ENCODE measurements at regions not wholly inside any gene's neighbourhood (a gene's known extent, or its start where the extent isn't known, plus 50 kb on each side); places are given as distances from the start of the nearest gene placed in this dataset.
"Not testable (repeated sequence)": the region's sequence is repeated elsewhere in the genome, so short reads cannot be mapped to it uniquely, and the experiment has no call there.

GRCh38 chr14:38605193-38606114 is 349.6 kb upstream of the CLEC14A start:
- FAIRE-seq (no peak), DNase-seq (ENCODE audit: insufficient read length, low spot score) (no peak)

DNA sequence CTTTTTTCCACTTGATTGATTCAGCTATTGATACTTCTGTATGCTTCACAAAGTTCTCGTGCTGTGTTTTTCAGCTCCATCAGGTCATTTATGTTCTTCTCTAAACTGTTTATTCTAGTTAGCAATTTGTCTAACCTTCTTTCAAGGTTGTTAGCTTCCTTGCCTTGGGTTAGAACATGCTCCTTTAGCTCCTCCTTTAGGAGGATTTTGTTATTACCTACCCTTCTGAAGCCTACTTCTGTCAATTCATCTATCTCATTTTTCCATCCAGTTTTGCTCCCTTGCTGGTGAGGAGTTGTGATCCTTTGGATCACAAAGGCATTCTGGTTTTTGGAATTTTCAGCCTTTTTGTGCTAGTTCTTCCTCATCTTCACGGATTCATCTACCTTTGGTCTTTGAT is 344.7 kb upstream of the CLEC14A start:
- not testable (repeated sequence) for FAIRE-seq; DNase-seq (ENCODE audit: insufficient read length, low spot score)

- FAIRE-seq (no peak), DNase-seq (ENCODE audit: insufficient read length, low spot score) (no peak)
Measured at GRCh38 chr14:38593476-38593875, 337.6 kb upstream of the CLEC14A start.

GRCh38 chr14:38592764-38593442 is 337.0 kb upstream of the CLEC14A start:
- FAIRE-seq = no peak
- no peak for DNase-seq (ENCODE audit: insufficient read length, low spot score)

DNA sequence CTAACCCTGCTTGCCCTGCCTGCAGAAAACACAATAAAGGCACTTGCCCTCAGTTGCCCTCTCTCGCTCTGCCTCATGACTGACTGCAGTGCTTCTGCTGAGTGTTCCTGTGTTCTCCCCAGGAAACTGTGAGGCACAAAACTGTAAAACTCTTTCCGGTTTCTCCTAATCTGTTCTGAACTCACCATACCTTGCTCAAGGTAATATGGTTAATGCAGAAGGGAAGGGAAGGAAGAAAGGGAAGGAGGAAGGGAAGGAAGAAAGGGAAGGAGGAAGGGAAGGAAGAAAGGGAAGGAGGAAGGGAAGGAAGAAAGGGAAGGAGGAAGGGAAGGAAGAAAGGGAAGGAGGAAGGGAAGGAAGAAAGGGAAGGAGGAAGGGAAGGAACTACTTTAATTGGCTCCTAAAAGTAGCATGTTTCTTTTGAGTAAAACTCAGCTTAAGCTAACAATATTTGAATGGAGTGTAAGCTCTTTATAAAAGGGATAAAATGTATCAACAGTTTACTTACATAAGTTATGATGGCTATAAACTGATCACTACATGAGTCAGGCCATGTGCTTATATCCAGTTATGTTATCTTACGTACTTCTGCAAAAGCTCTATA is 334.0 kb upstream of the CLEC14A start:
- DNase-seq (ENCODE audit: insufficient read length, low spot score) (no peak), FAIRE-seq (no peak)

DNA sequence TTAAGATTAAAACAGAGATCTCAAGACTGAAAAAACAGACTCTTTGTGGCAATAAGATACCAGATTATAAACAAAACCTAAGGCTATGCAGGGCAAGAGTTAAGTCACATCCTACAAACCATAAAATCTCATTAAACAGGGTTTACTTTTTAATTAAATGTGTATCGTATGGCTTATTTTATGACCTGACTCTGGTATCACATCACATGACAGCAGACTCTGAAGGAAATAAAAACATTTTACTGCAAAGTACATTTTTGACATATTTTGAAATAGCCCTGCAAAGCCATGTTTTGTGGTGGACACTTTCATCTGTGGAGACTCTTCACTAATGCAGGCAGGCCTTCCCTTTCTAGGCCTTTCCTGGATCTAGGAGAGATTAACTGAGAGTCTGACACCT is 327.6 kb upstream of the CLEC14A start:
- FAIRE-seq (no peak), DNase-seq (ENCODE audit: insufficient read length, low spot score) (no peak)

DNA sequence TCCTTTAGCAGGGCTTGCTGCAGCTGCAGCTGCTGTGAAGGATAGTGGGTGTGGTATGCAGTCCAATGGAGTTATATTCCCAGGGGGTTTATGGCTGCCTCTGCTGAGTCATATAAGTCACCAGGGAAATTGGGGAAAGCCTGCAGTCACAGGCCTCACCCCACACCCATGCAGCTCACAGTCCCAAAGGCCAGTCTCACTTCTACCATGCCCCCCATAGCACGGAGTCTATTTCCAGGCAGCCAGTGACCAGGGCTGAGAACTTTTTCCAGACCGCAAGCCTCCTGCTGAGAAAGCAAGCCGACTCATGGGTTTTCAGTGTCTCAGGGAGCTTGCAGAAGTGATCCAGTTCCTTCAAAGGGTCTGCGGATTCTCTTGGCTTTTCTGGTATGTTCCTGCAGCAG is 322.4 kb upstream of the CLEC14A start:
- FAIRE-seq (no peak), DNase-seq (ENCODE audit: insufficient read length, low spot score) (no peak)

- DNase-seq (ENCODE audit: insufficient read length, low spot score) (no peak), FAIRE-seq (no peak)
Measured at GRCh38 chr14:38567703-38568102, 311.8 kb upstream of the CLEC14A start.

- DNase-seq (ENCODE audit: insufficient read length, low spot score) (no peak), FAIRE-seq (no peak)
Measured at GRCh38 chr14:38561657-38562056, 305.8 kb upstream of the CLEC14A start.

GRCh38 chr14:38559711-38560110 is 303.8 kb upstream of the CLEC14A start:
- DNase-seq (ENCODE audit: insufficient read length, low spot score) = no peak
- FAIRE-seq = no peak

GRCh38 chr14:38557391-38557790 is 301.5 kb upstream of the CLEC14A start:
- not testable (repeated sequence) for FAIRE-seq; DNase-seq (ENCODE audit: insufficient read length, low spot score)

GRCh38 chr14:38556252-38556651 is 300.4 kb upstream of the CLEC14A start:
- DNase-seq (ENCODE audit: insufficient read length, low spot score) = no peak
- FAIRE-seq = no peak

- DNase-seq (ENCODE audit: insufficient read length, low spot score) = no peak
- no peak for FAIRE-seq
Measured at GRCh38 chr14:38554026-38554425, 298.1 kb upstream of the CLEC14A start.

- no peak for DNase-seq (ENCODE audit: insufficient read length, low spot score)
- no peak for FAIRE-seq
Measured at GRCh38 chr14:38553586-38553985, 297.7 kb upstream of the CLEC14A start.

DNA sequence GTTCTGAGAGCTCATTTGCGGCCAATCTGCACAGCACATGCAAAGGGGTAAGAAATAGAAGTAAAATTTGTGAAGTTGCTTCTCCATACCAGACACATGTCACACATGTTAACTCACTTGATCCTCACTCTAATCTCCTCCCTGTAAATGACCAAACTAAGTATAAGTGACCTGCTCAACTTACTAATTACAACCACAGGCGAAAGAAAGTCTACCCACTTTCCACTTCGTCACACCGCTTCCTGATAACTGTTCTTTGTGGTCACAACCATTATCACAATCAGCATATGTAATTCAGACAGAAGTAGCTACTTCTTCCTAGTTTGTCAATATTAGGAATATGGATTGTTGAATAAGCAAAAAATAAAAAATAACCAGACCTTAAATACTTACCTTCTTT is 293.7 kb upstream of the CLEC14A start:
- FAIRE-seq (no peak), DNase-seq (ENCODE audit: insufficient read length, low spot score) (no peak)

GRCh38 chr14:38547961-38548490 is 292.1 kb upstream of the CLEC14A start:
- FAIRE-seq (no peak), DNase-seq (ENCODE audit: insufficient read length, low spot score) (no peak)

DNA sequence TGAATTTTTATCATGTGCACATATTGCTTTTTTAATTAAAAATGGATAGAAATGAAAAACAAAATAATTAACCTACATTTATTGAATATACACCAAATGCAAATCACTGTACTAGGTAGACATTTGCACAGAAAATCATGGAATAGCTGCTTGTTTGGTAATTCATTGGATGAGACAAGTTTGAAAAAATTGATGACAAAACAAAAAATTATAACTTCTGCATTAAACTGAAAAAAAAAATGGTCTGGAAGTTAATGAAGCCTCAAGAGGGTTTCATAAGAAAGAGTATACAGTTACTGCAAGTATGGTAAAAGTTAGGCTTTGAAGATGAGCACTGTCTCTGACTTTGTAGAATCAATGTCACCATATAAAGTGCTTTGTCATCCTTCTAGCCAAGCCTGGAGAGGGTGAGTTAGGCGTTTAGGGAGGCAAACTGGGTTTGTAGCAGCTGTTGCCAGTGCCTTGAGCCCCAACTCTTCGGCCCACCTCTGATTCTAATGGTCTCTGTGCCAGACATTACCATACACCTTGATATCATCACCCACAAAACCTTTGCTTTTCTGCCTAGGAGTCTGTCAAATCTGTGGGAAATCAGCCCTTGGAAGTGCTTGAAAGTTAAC is 291.1 kb upstream of the CLEC14A start:
- FAIRE-seq (no peak), DNase-seq (ENCODE audit: insufficient read length, low spot score) (no peak)

- DNase-seq (ENCODE audit: insufficient read length, low spot score) = no peak
- FAIRE-seq = no peak
Measured at GRCh38 chr14:38544776-38545175, 288.9 kb upstream of the CLEC14A start.

- FAIRE-seq; DNase-seq (ENCODE audit: insufficient read length, low spot score): not testable (repeated sequence)
Measured at GRCh38 chr14:38543851-38544250, 288.0 kb upstream of the CLEC14A start.

DNA sequence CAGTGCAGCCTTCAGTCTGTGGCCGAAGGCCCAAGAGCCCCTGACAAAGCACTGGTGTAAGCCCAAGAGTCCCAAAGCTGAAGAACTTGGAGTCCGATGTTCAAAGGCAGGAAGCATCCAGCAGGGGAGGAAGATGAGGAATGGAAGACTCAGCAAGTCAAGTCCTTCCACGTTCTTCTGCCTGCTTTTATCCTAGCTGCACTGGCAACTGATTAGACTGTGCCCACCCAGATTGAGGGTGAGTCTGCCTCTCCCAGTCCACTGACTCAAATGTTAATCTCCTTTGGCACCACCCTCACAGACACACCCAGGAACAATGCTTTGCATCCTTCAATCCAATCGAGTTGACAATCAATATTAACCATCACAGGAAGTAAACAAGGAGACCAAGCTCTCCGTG is 282.2 kb upstream of the CLEC14A start:
- FAIRE-seq; DNase-seq (ENCODE audit: insufficient read length, low spot score): not testable (repeated sequence)

Data from GM19239 (cell line).